ENCODE measurements at regions not wholly inside any gene's neighbourhood (a gene's known extent, or its start where the extent isn't known, plus 50 kb on each side); places are given as distances from the start of the nearest gene placed in this dataset.

DNA sequence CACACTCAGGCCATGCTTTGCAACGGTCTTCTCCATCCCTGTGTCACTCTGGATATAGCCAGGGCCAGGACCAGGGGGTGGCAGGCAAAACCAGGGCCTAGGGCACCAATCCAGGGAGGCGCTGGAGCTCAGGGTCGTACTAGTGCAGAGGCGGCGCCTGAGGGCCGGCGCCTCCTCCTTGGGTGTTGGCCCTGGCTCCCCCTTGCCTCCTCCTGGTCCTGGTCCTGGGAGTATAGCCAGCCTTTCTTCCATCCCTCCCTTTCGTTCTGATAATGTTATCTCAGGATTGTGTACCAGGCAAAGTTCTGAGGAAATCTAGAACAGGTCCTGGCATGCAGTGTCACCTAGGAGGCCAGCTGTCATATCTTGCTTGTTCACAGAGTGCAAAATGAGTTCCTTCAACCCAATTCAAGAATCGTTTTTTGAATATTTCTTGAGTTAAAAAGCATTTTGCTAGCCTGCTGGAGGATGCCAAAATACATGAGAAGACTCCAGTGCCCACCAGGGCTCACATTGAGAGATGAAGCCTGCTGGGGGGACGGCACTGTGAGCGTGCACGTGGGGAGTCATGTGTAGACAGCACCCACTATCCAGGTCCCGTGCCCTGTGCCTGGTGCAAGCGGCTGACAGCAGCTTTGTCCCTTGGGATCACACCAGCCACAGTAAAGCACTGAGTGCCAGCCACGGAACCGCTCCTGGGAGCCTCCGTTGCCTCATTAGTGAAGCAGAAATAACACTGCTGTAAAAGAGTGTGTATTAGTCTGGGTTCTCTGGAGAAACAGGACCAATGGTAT is 106.9 kb upstream of the C7orf33 start:
- TF ChIP-seq, protein P1, sequence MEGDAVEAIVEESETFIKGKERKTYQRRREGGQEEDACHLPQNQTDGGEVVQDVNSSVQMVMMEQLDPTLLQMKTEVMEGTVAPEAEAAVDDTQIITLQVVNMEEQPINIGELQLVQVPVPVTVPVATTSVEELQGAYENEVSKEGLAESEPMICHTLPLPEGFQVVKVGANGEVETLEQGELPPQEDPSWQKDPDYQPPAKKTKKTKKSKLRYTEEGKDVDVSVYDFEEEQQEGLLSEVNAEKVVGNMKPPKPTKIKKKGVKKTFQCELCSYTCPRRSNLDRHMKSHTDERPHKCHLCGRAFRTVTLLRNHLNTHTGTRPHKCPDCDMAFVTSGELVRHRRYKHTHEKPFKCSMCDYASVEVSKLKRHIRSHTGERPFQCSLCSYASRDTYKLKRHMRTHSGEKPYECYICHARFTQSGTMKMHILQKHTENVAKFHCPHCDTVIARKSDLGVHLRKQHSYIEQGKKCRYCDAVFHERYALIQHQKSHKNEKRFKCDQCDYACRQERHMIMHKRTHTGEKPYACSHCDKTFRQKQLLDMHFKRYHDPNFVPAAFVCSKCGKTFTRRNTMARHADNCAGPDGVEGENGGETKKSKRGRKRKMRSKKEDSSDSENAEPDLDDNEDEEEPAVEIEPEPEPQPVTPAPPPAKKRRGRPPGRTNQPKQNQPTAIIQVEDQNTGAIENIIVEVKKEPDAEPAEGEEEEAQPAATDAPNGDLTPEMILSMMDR (IDR thresholded peaks at IDR 0.05) = no peak
- TF ChIP-seq EP300 (IDR thresholded peaks at IDR 0.05; ENCODE audit: low read depth) = no peak
- no peak for TF ChIP-seq POLR2AphosphoS5 (IDR thresholded peaks at IDR 0.05)
- no peak for TF ChIP-seq POLR2A (IDR thresholded peaks at IDR 0.05)

Data from transverse colon (tissue), 4 donors.